MCF 10A (cell line): ENCODE measurements at regions not wholly inside any gene's neighbourhood (a gene's known extent, or its start where the extent isn't known, plus 50 kb on each side); places are given as distances from the start of the nearest gene placed in this dataset.

Experiments used
- BruUV-seq: library from RNA; stranded (reverse); fragments of 400-500 nt; replicated peaks from 2 replicates; lab custom pipeline; 2021; lab: Mats Ljungman, UMichigan
- CTCF ChIA-PET: fragments of 300-600 bp; sonication (Branson Sonifier 250); formaldehyde crosslinking; extraction: SDS; loops from one replicate; lab custom pipeline; 2021; ENCODE audit warnings: antibody characterized with exemption, inconsistent platforms; lab: Yijun Ruan, JAX
- POLR2A ChIA-PET: fragments of 300-600, 350-650 bp; sonication (Branson Sonifier 250); formaldehyde crosslinking; extraction: SDS; loops from one replicate; lab custom pipeline; 2020; ENCODE audit warnings: antibody characterized with exemption, inconsistent platforms; lab: Yijun Ruan, JAX
- DNase-seq: peaks from one replicate; pipeline ENCODE4 v3.0.0-alpha.2; 2018; ENCODE audit not compliant: unreplicated experiment
- H3K27ac Mint-ChIP-seq: one replicate; pipeline ENCODE4 v1.8.0; 2022; ENCODE audit warnings: mild to moderate bottlenecking, low read depth, mixed read lengths; ENCODE audit not compliant: unreplicated experiment
- H3K27me3 Mint-ChIP-seq: one replicate; pipeline ENCODE4 v1.8.0; 2022; ENCODE audit warnings: mixed read lengths; ENCODE audit not compliant: insufficient read depth, unreplicated experiment
- H3K36me3 Mint-ChIP-seq: one replicate; pipeline ENCODE4 v1.8.0; 2022; ENCODE audit warnings: mild to moderate bottlenecking, moderate library complexity, mixed read lengths; ENCODE audit not compliant: insufficient read depth, unreplicated experiment
- H3K4me1 Mint-ChIP-seq: one replicate; pipeline ENCODE4 v1.8.0; 2022; ENCODE audit warnings: mixed read lengths; ENCODE audit not compliant: insufficient read depth, unreplicated experiment
- H3K4me3 Mint-ChIP-seq: one replicate; pipeline ENCODE4 v1.8.0; 2022; ENCODE audit warnings: mild to moderate bottlenecking, moderate library complexity, mixed read lengths; ENCODE audit not compliant: unreplicated experiment
- H3K9me3 Mint-ChIP-seq: one replicate; pipeline ENCODE4 v1.8.0; 2022; ENCODE audit warnings: mixed read lengths; ENCODE audit not compliant: unreplicated experiment
- intact Hi-C: fragments of 100-400 bp; cut with micrococcal nuclease; formaldehyde crosslinking; loops from 2 replicates; pipeline ENCODE4 v1.14.1; 2022
- TF ChIP-seq, protein P1 (sequence below): fragments of 200-600 bp; IDR thresholded peaks from one replicate; pipeline ENCODE4 v1.8.0; 2022; ENCODE audit warnings: antibody characterized with exemption, mild to moderate bottlenecking; ENCODE audit not compliant: unreplicated experiment

DNA sequence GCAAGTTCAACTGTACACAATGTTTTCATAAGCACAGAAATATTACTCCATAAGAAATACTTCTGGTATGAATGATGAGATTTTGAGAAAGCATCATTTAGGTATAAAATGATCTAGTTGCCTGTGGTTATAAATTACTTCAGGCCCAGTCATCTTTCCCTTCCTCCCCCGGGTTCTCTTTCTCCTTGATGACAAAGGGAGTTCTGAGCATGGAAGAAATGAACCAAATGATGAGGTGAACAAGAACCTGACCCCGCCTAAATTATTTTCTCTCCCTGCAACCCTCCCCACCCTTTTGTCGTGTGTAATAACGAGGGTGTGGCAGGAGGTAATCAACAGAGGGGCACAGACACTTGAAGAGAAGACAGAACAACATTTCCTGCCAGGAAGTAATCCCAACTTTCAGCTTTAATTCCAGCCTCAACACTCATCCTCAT is 319.6 kb upstream of the SP8 start:
- Mint-ChIP-seq H3K9me3 (no peaks in the 10 kb centered on the region), H3K27me3 (no peaks in the 10 kb centered on the region), H3K4me3 (no peak overlapping the region), H3K4me1 (peaks cover 33% of the 10 kb centered on the region), H3K27ac (peak overlapping the region; percentile 66), H3K36me3 (no peaks in the 10 kb centered on the region)
- intact Hi-C loops: loop anchor here (5.0 kb wide), 1 partner anchor 94 kb away; no protein-coding TSS in a partner anchor
- ChIA-PET CTCF (interaction anchor here (0.6 to 0.7 kb wide), 2 partner anchors 36 to 97 kb away, joined by 3 read pairs; no protein-coding TSS in a partner anchor), POLR2A (interaction anchor here (0.6 to 1.2 kb wide), 6 partner anchors 30 to 1763 kb away, joined by 3 to 4 read pairs (median 3); no protein-coding TSS in a partner anchor)
- DNase-seq: peak; percentile 81
- no TSS peak for BruUV-seq
- TF ChIP-seq, protein P1, sequence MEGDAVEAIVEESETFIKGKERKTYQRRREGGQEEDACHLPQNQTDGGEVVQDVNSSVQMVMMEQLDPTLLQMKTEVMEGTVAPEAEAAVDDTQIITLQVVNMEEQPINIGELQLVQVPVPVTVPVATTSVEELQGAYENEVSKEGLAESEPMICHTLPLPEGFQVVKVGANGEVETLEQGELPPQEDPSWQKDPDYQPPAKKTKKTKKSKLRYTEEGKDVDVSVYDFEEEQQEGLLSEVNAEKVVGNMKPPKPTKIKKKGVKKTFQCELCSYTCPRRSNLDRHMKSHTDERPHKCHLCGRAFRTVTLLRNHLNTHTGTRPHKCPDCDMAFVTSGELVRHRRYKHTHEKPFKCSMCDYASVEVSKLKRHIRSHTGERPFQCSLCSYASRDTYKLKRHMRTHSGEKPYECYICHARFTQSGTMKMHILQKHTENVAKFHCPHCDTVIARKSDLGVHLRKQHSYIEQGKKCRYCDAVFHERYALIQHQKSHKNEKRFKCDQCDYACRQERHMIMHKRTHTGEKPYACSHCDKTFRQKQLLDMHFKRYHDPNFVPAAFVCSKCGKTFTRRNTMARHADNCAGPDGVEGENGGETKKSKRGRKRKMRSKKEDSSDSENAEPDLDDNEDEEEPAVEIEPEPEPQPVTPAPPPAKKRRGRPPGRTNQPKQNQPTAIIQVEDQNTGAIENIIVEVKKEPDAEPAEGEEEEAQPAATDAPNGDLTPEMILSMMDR: no peak

GRCh38 chr7:21107101-21107500 is 320.4 kb upstream of the SP8 start:
- H3K36me3 Mint-ChIP-seq: no peaks in the 10 kb centered on the region
- H3K9me3 Mint-ChIP-seq: no peaks in the 10 kb centered on the region
- H3K4me1 Mint-ChIP-seq: peaks cover 33% of the 10 kb centered on the region
- peak; percentile 78 for DNase-seq
- no peak overlapping the region for H3K4me3 Mint-ChIP-seq
- CTCF ChIA-PET: interaction anchor here (0.6 kb wide), 1 partner anchor 96 kb away, joined by 3 read pairs; no protein-coding TSS in a partner anchor
- no peaks in the 10 kb centered on the region for H3K27me3 Mint-ChIP-seq
- BruUV-seq: no TSS peak
- peak overlapping the region; percentile 66 for H3K27ac Mint-ChIP-seq
- POLR2A ChIA-PET: interaction anchor here (0.7 to 1.2 kb wide), 3 partner anchors 31 to 658 kb away, joined by 3 read pairs; no protein-coding TSS in a partner anchor
- TF ChIP-seq, protein P1: no peak
- intact Hi-C loops: loop anchor here (5.0 kb wide), 1 partner anchor 95 kb away; no protein-coding TSS in a partner anchor

DNA sequence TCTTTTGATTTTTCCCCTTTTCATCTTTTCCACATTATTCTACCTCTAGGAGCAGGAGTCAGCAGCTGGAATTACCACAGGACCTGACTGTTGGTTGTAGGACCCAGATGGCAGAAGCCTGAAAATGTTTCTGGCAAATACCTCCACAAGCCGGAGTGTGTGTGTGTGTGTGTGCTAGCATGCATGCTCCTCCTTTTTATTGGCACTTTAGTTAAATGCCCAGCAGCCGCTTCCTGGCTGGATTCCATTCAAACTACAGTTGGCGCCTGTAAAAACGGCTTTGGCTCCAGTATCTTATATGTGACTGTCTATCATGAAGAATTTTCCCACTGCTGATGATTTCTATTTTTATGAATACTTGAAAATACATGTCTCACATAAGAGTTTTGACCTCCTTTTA is 319.7 kb upstream of the SP4 start:
- TF ChIP-seq, protein P1: no peak
- intact Hi-C loops: loop anchor here (5.0 kb wide), 1 partner anchor 96 kb away; no protein-coding TSS in a partner anchor
- BruUV-seq: no TSS peak
- Mint-ChIP-seq H3K27me3 (no peaks in the 10 kb centered on the region), H3K4me3 (no peak overlapping the region), H3K27ac (no peak overlapping the region), H3K36me3 (no peaks in the 10 kb centered on the region), H3K4me1 (peaks cover 33% of the 10 kb centered on the region), H3K9me3 (no peaks in the 10 kb centered on the region)
- no peak for DNase-seq
- ChIA-PET POLR2A (no interaction called here), CTCF (no interaction called here)

- no peaks in the 10 kb centered on the region for H3K27me3 Mint-ChIP-seq
- ChIA-PET CTCF (no interaction called here), POLR2A (no interaction called here)
- DNase-seq: no peak
- BruUV-seq: no TSS peak
- TF ChIP-seq, protein P1: no peak
- H3K9me3 Mint-ChIP-seq: no peaks in the 10 kb centered on the region
- intact Hi-C loops: no loop called here
- H3K36me3 Mint-ChIP-seq: peaks cover 4% of the 10 kb centered on the region
- no peak overlapping the region for H3K27ac Mint-ChIP-seq
- no peaks in the 10 kb centered on the region for H3K4me1 Mint-ChIP-seq
- H3K4me3 Mint-ChIP-seq: no peak overlapping the region
These were observed 314.1 kb upstream of the SP4 start for GRCh38 chr7:21113609-21114415.
